Iris pigment epithelial cell (primary cell): ENCODE measurements at regions not wholly inside any gene's neighbourhood (a gene's known extent, or its start where the extent isn't known, plus 50 kb on each side); places are given as distances from the start of the nearest gene placed in this dataset.
"Not testable (repeated sequence)": the region's sequence is repeated elsewhere in the genome, so short reads cannot be mapped to it uniquely, and the experiment has no call there.

Experiments
- DNase-seq: peaks from one replicate; pipeline ENCODE4 v3.0.0-alpha.2; 2011; ENCODE audit warnings: low read depth

- DNase-seq: no peak
Measured at GRCh38 chr16:75996491-75996890, 270.2 kb upstream of the CPHXL start.

- DNase-seq: no peak
Measured at GRCh38 chr16:75997606-75998005, 271.3 kb upstream of the CPHXL start.

DNA sequence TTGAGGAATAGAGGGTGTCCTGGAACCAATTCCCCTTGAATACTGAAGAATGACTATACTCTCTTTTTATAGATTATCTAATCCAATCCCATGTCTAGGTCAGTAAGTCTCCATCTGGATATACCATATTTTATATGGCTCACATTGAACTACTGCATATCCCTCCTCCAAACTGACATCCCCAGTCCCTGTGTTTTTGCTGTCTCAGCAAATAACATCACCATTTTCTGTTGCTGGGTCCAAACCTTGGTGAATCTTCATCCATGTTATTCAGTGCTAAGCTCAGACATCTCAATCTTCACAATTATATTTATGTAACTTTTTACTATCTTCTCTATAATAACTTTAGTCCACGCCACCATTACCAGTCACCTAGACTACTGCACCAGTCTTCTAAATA, 269.6 kb upstream of the CNTNAP4 start:
- no peak for DNase-seq

- DNase-seq: no peak
Measured at GRCh38 chr16:76023835-76024234, 253.4 kb upstream of the CNTNAP4 start.

DNA sequence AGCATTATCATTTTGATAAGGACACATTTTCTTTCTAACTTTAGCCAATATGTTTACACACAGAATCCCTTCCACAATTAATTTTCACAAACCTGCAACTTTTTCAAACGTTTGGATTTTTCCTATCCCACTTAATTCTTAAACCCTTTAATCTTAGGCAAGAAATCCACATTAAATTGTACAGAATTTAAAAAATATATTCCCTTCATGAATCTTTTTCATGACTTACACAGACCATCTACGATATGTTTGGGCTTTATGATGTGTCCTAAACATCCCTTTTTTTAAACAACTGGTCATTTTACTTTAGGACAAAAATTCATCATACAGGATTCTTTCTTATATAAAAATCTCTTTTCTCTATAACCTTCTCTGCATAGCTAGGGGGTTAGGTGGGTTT, 241.5 kb upstream of the CNTNAP4 start:
- DNase-seq: no peak

DNA sequence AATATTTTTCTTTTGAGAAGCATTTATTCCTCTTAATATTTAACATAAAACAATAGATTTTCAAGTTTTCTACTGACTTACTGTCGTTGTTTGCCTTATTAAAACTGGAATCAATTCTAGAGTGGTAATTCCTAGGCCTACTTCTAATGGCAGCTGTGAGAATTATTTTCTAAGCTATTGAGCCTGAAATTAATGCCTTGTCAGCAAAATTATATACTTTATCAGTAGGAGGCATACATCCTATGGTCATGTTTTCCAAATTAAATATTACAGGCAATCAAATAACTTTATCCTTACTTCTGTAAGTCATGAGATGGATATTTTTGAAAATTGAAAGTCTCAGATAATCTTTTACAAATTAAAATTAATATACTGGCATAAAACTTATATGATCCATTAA, 239.1 kb upstream of the CNTNAP4 start:
- no peak for DNase-seq

GRCh38 chr16:76052725-76053124, 224.5 kb upstream of the CNTNAP4 start:
- no peak for DNase-seq

DNA sequence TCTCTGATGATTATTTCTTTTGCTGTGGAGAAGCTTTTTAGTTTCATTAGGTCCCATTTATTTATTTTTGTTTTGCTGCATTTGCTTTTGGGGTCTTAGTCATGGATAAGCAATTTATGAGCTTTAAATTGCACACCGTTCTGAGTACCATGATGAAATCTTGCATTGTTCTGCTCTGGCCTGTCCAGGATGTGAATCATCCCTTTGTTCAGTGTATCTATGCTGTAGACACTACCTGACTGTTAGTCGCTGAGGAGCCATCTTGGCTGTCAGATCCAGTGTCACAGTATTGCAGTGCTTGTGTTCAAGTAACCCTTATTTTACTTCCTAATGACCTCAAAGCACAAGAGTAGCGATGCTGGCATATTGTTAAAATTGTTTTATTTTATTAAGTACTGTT, 218.0 kb upstream of the CNTNAP4 start:
- no peak for DNase-seq

DNA sequence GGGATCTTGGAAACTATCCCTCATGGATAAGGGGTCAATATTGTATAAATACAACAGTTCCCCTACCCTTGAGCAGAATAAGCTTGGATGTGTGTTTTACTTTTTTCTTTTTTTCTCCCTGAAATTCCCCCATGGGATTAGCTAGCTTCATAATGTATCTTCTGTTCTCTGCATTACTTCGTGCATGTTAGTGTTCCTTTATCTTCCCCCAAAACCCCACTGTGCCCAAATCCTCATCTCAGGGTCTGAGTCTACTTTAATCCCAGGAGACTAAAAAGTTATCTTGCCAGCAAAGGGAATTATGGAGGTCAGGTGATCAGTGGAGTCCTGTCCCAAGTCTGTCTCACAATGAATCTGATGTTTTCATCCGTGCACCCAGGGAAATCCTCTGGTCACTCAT, 217.5 kb upstream of the CNTNAP4 start:
- no peak for DNase-seq

DNA sequence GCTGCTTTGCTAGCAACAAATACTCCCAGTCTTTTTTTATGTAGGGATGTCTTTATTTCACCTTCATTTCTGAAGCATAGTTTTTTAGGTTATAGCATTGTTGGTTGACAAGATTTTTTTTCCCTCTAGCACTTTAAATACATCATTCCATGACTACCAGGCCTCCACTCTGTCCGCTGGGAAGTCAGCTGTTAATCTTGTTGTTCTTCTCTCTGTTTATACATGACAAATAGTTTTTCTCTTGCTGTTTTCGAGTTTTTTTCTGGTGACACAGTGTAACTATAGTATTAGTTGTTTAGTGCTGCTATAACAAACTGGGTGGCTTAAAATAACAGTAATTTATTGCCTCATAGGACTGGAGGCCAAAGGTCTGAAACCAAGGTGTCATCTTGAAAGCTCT, 205.5 kb upstream of the CNTNAP4 start:
- no peak for DNase-seq

- DNase-seq: no peak
Measured at GRCh38 chr16:76081967-76082366, 195.2 kb upstream of the CNTNAP4 start.

- no peak for DNase-seq
Measured at GRCh38 chr16:76106647-76107046, 170.6 kb upstream of the CNTNAP4 start.

DNA sequence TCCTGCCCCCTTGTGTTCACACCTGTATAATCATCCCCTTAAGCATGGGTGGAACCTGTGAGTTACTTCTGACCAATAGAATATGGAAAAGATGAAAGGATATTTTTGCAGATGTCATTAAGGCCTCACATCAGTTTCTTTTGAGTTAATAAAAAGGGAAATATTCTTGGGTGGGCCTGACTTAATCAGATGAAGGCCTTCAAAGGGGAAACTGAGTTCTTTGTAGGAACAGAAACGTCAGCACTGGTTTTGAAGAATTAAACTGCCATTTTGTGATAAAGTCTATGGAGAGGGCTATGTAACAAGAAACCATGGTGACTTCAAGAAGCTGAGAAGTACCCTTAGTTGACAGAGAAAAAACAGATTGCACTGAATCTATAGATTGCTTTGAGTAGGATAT, 168.7 kb upstream of the CNTNAP4 start:
- DNase-seq: no peak

DNA sequence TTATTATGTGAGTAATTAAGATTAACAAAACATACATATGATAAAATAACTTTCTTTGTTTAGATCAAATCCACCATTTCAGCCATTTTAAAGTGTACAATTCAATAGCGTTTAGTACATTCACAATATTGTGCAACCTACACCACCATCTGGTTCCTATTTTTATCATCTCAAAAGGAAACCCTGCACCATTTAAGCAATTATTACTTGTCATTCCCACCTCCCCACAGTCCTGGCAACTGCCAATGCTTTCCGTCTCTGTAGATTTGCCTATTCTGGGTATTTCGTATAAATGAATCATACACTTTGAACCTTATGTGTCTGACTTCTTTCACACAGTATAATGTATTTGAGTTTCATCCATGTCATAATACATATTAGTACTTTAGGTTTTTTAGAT, 162.5 kb upstream of the CNTNAP4 start:
- DNase-seq: no peak

DNA sequence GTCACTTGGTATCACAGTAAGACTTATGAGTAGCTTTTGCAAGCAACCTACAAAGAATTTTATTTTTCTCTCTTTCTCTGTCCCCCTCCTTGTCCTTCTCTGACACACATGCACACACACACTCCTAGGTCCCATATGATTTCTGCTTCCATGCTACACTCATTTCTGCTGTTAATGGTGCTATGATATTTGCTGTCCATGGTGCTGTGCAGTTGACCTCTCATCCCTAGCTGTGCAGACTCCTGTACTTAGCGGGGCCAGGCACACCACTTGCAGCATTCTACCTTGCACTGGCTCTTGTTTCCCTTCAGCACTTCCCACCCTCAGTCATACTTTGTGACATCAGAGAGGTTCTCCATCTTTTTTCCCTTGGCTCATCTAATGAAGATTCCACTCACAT, 158.9 kb upstream of the CNTNAP4 start:
- no peak for DNase-seq

DNA sequence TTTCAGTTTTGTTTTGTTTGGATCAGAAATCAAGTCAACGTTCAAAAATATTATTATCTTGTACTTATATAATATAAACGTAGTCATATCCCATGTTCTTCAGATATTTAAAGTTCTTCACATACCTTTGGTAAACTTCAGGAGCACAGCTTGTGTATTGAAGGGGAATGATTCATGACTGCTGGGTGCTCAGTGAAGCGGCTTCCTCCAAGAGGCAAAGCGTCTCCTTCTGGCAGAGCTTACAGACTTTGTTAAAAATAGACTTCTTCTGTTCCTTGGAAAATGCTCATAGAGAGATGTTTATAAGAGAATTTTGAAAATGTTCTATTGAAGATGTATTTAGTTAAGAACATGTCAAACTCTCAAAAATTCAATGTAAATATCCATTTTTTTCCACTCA, 155.6 kb upstream of the CNTNAP4 start:
- peak; percentile 61 for DNase-seq

GRCh38 chr16:76123966-76124365, 153.2 kb upstream of the CNTNAP4 start:
- DNase-seq: no peak

DNA sequence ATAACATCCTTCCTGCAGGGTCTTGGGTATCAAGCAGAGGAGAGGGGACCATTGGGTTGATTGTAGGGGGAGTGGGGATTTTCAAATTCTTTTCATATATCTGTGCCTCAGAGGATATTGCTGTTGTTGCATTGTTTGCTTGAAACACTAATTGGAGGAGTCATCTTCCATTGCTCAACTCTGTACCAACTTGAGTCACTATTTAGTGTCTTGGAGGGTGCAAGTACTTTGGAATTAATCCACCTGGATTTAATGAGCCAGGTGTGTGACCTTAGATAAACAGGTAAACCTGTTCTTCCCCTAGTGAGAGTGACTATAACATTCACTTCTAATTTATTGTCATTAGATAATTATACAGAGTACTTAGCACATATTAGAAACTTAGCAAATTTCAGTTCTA, 151.3 kb upstream of the CNTNAP4 start:
- no peak for DNase-seq

DNA sequence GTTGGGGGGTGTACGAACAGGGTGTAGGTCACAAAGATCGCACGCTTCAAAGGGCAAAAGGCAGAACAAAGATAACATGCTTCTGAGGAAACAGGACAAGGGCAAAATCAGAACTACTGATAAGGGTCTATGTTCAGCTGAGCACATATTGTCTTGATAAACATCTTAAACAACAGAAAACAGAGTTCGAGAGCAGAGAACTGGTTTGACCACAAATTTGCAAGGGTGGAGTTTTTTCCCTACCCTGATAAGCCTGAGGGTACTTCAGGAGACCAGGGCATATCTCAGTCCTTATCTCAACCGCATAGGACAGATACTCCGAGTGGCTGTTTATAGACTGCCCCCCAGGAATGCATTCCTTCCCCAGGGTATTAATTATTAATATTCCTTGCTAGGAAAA, 139.1 kb upstream of the CNTNAP4 start:
- DNase-seq: not testable (repeated sequence)

DNA sequence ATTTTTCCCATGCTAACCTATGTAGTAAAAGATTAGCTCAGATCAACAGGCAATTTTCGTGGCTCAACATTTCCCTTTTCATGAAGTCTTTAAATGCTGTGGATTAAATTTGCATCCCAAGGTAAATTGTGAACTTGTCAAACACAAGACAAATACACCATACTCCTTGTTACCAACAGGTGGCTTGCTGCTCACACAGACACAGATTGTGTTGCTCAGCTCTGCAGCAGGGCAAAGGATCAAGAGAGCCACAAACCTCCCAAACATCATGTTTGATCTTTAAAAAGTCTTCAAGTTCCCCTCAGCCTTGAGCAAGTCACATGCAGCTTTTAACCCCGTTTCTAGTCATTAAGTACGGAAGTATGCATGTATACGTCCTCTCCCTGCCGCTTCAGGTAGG, 119.6 kb upstream of the CNTNAP4 start:
- DNase-seq: no peak

GRCh38 chr16:76162046-76162445, 115.2 kb upstream of the CNTNAP4 start:
- no peak for DNase-seq

- DNase-seq: no peak
Measured at GRCh38 chr16:76164970-76165558, 112.1 kb upstream of the CNTNAP4 start.

DNA sequence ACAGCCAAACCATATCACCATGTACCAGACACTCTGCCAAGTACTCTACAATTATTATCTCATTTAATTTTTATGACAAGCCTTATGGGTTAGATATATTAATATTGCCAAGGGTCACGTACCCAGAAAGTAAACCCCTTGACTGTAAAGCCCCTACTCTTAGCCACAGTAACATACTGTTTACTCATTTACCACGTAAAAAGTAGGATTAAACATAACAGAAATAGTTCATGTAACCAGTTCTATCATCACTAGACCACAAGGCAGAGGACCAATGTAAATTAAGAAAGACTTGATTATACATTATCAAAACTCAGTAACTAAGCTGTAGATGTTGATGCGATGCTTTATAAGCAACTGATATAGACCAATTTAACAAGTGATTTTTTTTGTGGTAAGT, 101.5 kb upstream of the CNTNAP4 start:
- no peak for DNase-seq

DNA sequence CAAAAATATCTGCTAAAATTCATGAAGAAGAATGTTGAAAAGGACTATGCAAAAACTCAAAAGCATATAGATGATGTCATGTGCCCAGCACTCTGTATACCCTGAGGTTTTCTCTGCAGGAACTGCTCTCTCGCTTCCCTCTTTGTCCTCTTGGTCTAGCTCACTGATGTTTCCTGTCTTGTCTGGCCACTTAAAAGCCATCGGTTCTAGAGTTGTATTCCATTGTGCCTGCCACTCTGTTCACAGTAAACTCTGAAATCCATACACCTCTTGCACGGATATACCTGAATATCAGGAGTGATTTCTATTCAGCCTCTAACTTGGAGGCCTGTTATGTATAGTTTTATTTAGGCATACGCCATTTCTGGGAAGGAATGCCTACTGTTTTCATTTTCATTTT, 101.0 kb upstream of the CNTNAP4 start:
- DNase-seq: no peak

GRCh38 chr16:76176616-76177015, 100.6 kb upstream of the CNTNAP4 start:
- no peak for DNase-seq
